Adrenal gland (tissue), 9 donors: ENCODE measurements at regions not wholly inside any gene's neighbourhood (a gene's known extent, or its start where the extent isn't known, plus 50 kb on each side); places are given as distances from the start of the nearest gene placed in this dataset.

ENCODE experiments used
- DNase-seq, 7 donors: peaks; one replicate each; pipeline ENCODE4 v3.0.0-alpha.2; 2019 to 2020
- H3K27ac ChIP-seq, 5 donors: fragments of 200-600 bp; sonication (generic) in 4 of 5; 1 replicate in 3 of 5; 2 replicates in 2 of 5; pipeline versions ENCODE4 v1.5.1 to v1.8.0; 2016 to 2020; ENCODE audit warnings: mild to moderate bottlenecking in 1 of 5
- H3K27me3 ChIP-seq: fragments of 200-600 bp; 2 replicates; pipeline ENCODE4 v1.8.0; 2021
- H3K36me3 ChIP-seq, 2 donors: fragments of 200-600 bp; replicated peaks in 1 of 2; 1 replicate in 1 of 2; 2 replicates in 1 of 2; pipeline versions ENCODE4 v1.5.1 to v1.8.0; 2018 to 2022
- H3K4me1 ChIP-seq, 2 donors: fragments of 200-600 bp; replicated peaks in 1 of 2; 1 replicate in 1 of 2; 2 replicates in 1 of 2; pipeline versions ENCODE4 v1.5.1 to v1.8.0; 2018 to 2021
- H3K4me3 ChIP-seq, 4 donors: fragments of 200-600 bp; sonication (generic) in 3 of 4; one replicate each; pipeline ENCODE4 v1.5.1; 2016 to 2018
- H3K9me3 ChIP-seq, 3 donors: fragments of 200-600 bp; sonication (generic) in 1 of 3; replicated peaks in 1 of 3; 1 replicate in 2 of 3; 2 replicates in 1 of 3; pipeline versions ENCODE4 v1.5.1 to v1.8.0; 2016 to 2021
- CTCF ChIP-seq, 6 experiments: fragments of 450-650 bp in 4 of 6; fragments of 200-600 bp in 2 of 6; sonication (generic) in 1 of 6; IDR thresholded peaks; 1 replicate in 5 of 6; 2 replicates in 1 of 6; pipeline versions ENCODE4 v1.5.1 to v1.8.0; 2016 to 2021; ENCODE audit warnings: antibody characterized with exemption in 6 of 6, mild to moderate bottlenecking in 2 of 6, moderate library complexity in 1 of 6
- POLR2A ChIP-seq, 2 donors: fragments of 450-650 bp; IDR thresholded peaks; one replicate each; pipeline ENCODE4 v1.6.1; 2017; ENCODE audit warnings: antibody characterized with exemption in 2 of 2, mild to moderate bottlenecking in 2 of 2, moderate library complexity in 1 of 2
- WGBS, 4 donors: extraction: QIAGEN DNeasy Blood & Tissue Kit in 2 of 4; methylation state at CpG; one replicate each; pipeline versions ENCODE4 v1.1.5 to v1.1.7; 2013 to 2017; 5-methylcytosine and 5-hydroxymethylcytosine counted together
- intact Hi-C, 2 donors: fragments of 100-400 bp; cut with DNase I; formaldehyde crosslinking; loops; one replicate each; pipeline versions ENCODE4 v1.14.1 to v1.15.0; 2022 to 2023
- donor health status: healthy with polysubstance abuse.
- donor health status: Bipolar disorder and iron deficiency.
- donor health status: DM: yes; HTN: yes; CAD: no.
- donor health status: DM: no; HTN: no; CAD: no.
- donor health status: DM: no; HTN: no; CAD: no.

GRCh38 chr11:119906376-119906775 lies 177.4 kb upstream of the NECTIN1 start:
- Histone ChIP-seq H3K9me3 (no peaks in the 10 kb centered on the region), H3K27me3 (no peaks in the 10 kb centered on the region), H3K36me3 (no peaks in the 10 kb centered on the region), H3K4me1 (no peaks in the 10 kb centered on the region), H3K4me3 (no peak overlapping the region), H3K27ac (no peak overlapping the region)
- intact Hi-C loops: no loop called here
- TF ChIP-seq CTCF (IDR thresholded peaks at IDR 0.05) (no peak), POLR2A (IDR thresholded peaks at IDR 0.05) (no peak)
- WGBS, 4 donors: 82 to 92% (median 87%) methylated on average over 8 of the region's 8 CpGs
- DNase-seq: no peak

GRCh38 chr11:119905162-119905561 lies 176.2 kb upstream of the NECTIN1 start:
- no peak overlapping the region for H3K27ac ChIP-seq
- TF ChIP-seq POLR2A (IDR thresholded peaks at IDR 0.05): no peak
- TF ChIP-seq CTCF (IDR thresholded peaks at IDR 0.05): no peak
- H3K4me1 ChIP-seq: no peaks in the 10 kb centered on the region
- WGBS, 4 donors: 79 to 94% (median 88%) methylated on average over 3 to 4 of the region's 4 CpGs
- no peaks in the 10 kb centered on the region for H3K36me3 ChIP-seq
- intact Hi-C loops: no loop called here
- H3K4me3 ChIP-seq: no peak overlapping the region
- H3K27me3 ChIP-seq: no peaks in the 10 kb centered on the region
- DNase-seq: no peak
- no peaks in the 10 kb centered on the region for H3K9me3 ChIP-seq

- Histone ChIP-seq H3K27me3 (no peaks in the 10 kb centered on the region), H3K36me3 (no peaks in the 10 kb centered on the region), H3K4me3 (no peak overlapping the region), H3K4me1 (no peaks in the 10 kb centered on the region), H3K9me3 (no peaks in the 10 kb centered on the region), H3K27ac (no peak overlapping the region)
- intact Hi-C loops: no loop called here
- TF ChIP-seq CTCF (IDR thresholded peaks at IDR 0.05) (no peak), POLR2A (IDR thresholded peaks at IDR 0.05) (no peak)
- no peak for DNase-seq
- 84 to 96% (median 91%) methylated on average over 4 of the region's 4 CpGs for WGBS, 4 donors
Measured at GRCh38 chr11:119904531-119905035, 175.6 kb upstream of the NECTIN1 start.

DNA sequence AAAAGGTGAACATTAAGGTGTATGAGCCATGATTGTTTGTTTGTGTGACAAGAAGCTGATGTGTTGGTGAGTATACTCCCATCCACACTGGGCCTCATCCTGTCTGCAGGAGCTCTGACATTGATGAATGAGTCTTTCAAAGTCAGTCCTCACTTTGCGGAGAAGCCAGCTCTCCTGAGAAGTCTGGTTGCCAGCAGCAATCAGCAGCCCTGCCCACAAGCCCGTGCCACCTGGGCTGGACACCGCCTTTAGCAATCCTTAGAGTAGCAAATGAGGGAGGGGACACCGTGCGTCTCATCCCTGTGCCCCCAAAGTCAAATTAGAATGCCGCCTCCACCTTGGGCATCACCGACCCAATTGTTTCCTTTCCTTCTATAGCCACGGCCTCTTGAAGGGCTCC lies 174.8 kb upstream of the NECTIN1 start:
- TF ChIP-seq CTCF (IDR thresholded peaks at IDR 0.05) (no peak), POLR2A (IDR thresholded peaks at IDR 0.05) (no peak)
- H3K9me3 ChIP-seq: no peaks in the 10 kb centered on the region
- no peaks in the 10 kb centered on the region for H3K27me3 ChIP-seq
- H3K36me3 ChIP-seq: no peaks in the 10 kb centered on the region
- WGBS, 4 donors: 84 to 97% (median 91%) methylated on average over 6 to 8 of the region's 8 CpGs
- no peak for DNase-seq
- no peaks in the 10 kb centered on the region for H3K4me1 ChIP-seq
- intact Hi-C loops: no loop called here
- no peak overlapping the region for H3K27ac ChIP-seq
- H3K4me3 ChIP-seq: no peak overlapping the region
